ENCODE measurements at regions not wholly inside any gene's neighbourhood (a gene's known extent, or its start where the extent isn't known, plus 50 kb on each side); places are given as distances from the start of the nearest gene placed in this dataset.
A peak's percentile ranks its signal among the peaks of the same experiment; 100 is the strongest.
"Not testable (repeated sequence)": the region's sequence is repeated elsewhere in the genome, so short reads cannot be mapped to it uniquely, and the experiment has no call there.

GRCh38 chr2:175805442-175806124 is 196.5 kb downstream of the LNPK start:
- Mint-ChIP-seq H3K4me1 (ENCODE audit: low read depth, unreplicated experiment) (peaks cover 27% of the 10 kb centered on the region), H3K27me3 (ENCODE audit: unreplicated experiment) (peaks cover 2% of the 10 kb centered on the region), H3K27ac (ENCODE audit: unreplicated experiment) (no peak overlapping the region), H3K9me3 (ENCODE audit: unreplicated experiment) (peaks cover 3% of the 10 kb centered on the region), H3K36me3 (ENCODE audit: unreplicated experiment) (no peaks in the 10 kb centered on the region), H3K4me3 (ENCODE audit: unreplicated experiment) (no peak overlapping the region)
- no peak for DNase-seq
- no peak for TF ChIP-seq CTCF (IDR thresholded peaks at IDR 0.05; ENCODE audit: partially characterized antibody, unreplicated experiment)

- Mint-ChIP-seq H3K36me3 (ENCODE audit: unreplicated experiment) (no peaks in the 10 kb centered on the region), H3K27me3 (ENCODE audit: unreplicated experiment) (peaks cover 2% of the 10 kb centered on the region), H3K4me1 (ENCODE audit: low read depth, unreplicated experiment) (peaks cover 27% of the 10 kb centered on the region), H3K27ac (ENCODE audit: unreplicated experiment) (peak overlapping the region; percentile 49), H3K9me3 (ENCODE audit: unreplicated experiment) (peaks cover 2% of the 10 kb centered on the region), H3K4me3 (ENCODE audit: unreplicated experiment) (peak overlapping the region; percentile 32)
- TF ChIP-seq CTCF (IDR thresholded peaks at IDR 0.05; ENCODE audit: partially characterized antibody, unreplicated experiment), result no peak
- DNase-seq, result no peak
Observed at GRCh38 chr2:175804122-175804521, 197.9 kb downstream of the LNPK start.

- H3K36me3 Mint-ChIP-seq (ENCODE audit: unreplicated experiment), result peaks cover 24% of the 10 kb centered on the region
- H3K27ac Mint-ChIP-seq (ENCODE audit: unreplicated experiment); H3K27me3 Mint-ChIP-seq (ENCODE audit: unreplicated experiment); DNase-seq; H3K9me3 Mint-ChIP-seq (ENCODE audit: unreplicated experiment); H3K4me1 Mint-ChIP-seq (ENCODE audit: low read depth, unreplicated experiment); H3K4me3 Mint-ChIP-seq (ENCODE audit: unreplicated experiment): not testable (repeated sequence)
Observed at GRCh38 chr2:175796422-175796821, 205.6 kb downstream of the LNPK start.

- H3K27ac Mint-ChIP-seq (ENCODE audit: unreplicated experiment), result no peak overlapping the region
- H3K4me1 Mint-ChIP-seq (ENCODE audit: low read depth, unreplicated experiment), result no peaks in the 10 kb centered on the region
- TF ChIP-seq CTCF (IDR thresholded peaks at IDR 0.05; ENCODE audit: partially characterized antibody, unreplicated experiment), result no peak
- peaks cover 24% of the 10 kb centered on the region for H3K36me3 Mint-ChIP-seq (ENCODE audit: unreplicated experiment)
- H3K9me3 Mint-ChIP-seq (ENCODE audit: unreplicated experiment), result peaks cover 10% of the 10 kb centered on the region
- no peaks in the 10 kb centered on the region for H3K27me3 Mint-ChIP-seq (ENCODE audit: unreplicated experiment)
- no peak overlapping the region for H3K4me3 Mint-ChIP-seq (ENCODE audit: unreplicated experiment)
- no peak for DNase-seq
Observed at GRCh38 chr2:175793648-175794047, 208.4 kb downstream of the LNPK start.

- H3K9me3 Mint-ChIP-seq (ENCODE audit: unreplicated experiment), result peaks cover 8% of the 10 kb centered on the region
- H3K4me1 Mint-ChIP-seq (ENCODE audit: low read depth, unreplicated experiment), result peaks cover 3% of the 10 kb centered on the region
- no peaks in the 10 kb centered on the region for H3K27me3 Mint-ChIP-seq (ENCODE audit: unreplicated experiment)
- DNase-seq, result no peak
- no peak overlapping the region for H3K4me3 Mint-ChIP-seq (ENCODE audit: unreplicated experiment)
- TF ChIP-seq CTCF (IDR thresholded peaks at IDR 0.05; ENCODE audit: partially characterized antibody, unreplicated experiment), result no peak
- peaks cover 17% of the 10 kb centered on the region for H3K36me3 Mint-ChIP-seq (ENCODE audit: unreplicated experiment)
- no peak overlapping the region for H3K27ac Mint-ChIP-seq (ENCODE audit: unreplicated experiment)
Observed at GRCh38 chr2:175792881-175793280, 209.2 kb downstream of the LNPK start.
